Activated T-helper 1 cell treated with anti-CD3 and anti-CD28 coated beads, Interleukin-12 subunit alpha, Interleukin-12 subunit beta, Interleukin-2, Interleukin-4 antibody, amounts not matched to agents 30 ng/mL and 10 ng/mL and 1 ng/mL, durations not matched to agents 14 hours and 24 hours and 36 hours (primary cell): ENCODE measurements at regions not wholly inside any gene's neighbourhood (a gene's known extent, or its start where the extent isn't known, plus 50 kb on each side); places are given as distances from the start of the nearest gene placed in this dataset.

Source experiments
- DNase-seq: peaks from one replicate; pipeline ENCODE4 v3.0.0; 2021; ENCODE audit warnings: low spot score
- H3K27ac Mint-ChIP-seq: one replicate; pipeline ENCODE4 v1.8.0; 2021; ENCODE audit warnings: mild to moderate bottlenecking, mixed read lengths
- H3K27me3 Mint-ChIP-seq: one replicate; pipeline ENCODE4 v1.8.0; 2022; ENCODE audit warnings: mild to moderate bottlenecking, moderate library complexity, mixed read lengths; ENCODE audit not compliant: insufficient read depth
- H3K36me3 Mint-ChIP-seq: one replicate; pipeline ENCODE4 v1.8.0; 2021; ENCODE audit warnings: low read depth, mixed read lengths
- H3K4me1 Mint-ChIP-seq: one replicate; pipeline ENCODE4 v1.8.0; 2021; ENCODE audit warnings: low read depth, mixed read lengths
- H3K4me3 Mint-ChIP-seq: one replicate; pipeline ENCODE4 v1.8.0; 2021; ENCODE audit warnings: mild to moderate bottlenecking, moderate library complexity, mixed read lengths
- H3K9me3 Mint-ChIP-seq: one replicate; pipeline ENCODE4 v1.8.0; 2021; ENCODE audit warnings: mixed read lengths
- intact Hi-C: fragments of 100-400 bp; cut with micrococcal nuclease; formaldehyde crosslinking; loops from one replicate; pipeline ENCODE4 v1.15.1; 2024

DNA sequence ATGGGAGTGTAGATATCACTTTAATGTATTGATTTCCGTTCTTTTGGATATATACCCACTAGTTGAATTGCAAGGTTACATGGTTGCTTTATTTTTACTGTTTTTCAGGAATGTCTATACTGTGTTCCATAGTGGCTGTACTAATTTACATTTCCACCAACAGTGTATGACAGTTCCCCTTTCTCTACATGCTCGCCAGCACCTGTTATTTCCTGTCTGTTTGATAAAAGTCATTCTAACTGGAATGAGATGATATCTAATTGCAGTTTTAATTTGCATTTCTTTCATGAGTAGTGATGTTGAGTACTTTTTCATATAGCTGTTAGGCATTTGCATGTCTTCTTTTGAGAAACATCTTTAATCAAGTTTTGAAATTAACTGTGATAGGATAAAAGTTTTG, 818.6 kb downstream of the SLITRK6 start:
- no peak for DNase-seq
- H3K27ac Mint-ChIP-seq = no peak overlapping the region
- intact Hi-C loops = no loop called here
- H3K9me3 Mint-ChIP-seq = no peaks in the 10 kb centered on the region
- H3K4me1 Mint-ChIP-seq = no peaks in the 10 kb centered on the region
- no peaks in the 10 kb centered on the region for H3K36me3 Mint-ChIP-seq
- H3K27me3 Mint-ChIP-seq = no peaks in the 10 kb centered on the region
- no peak overlapping the region for H3K4me3 Mint-ChIP-seq

DNA sequence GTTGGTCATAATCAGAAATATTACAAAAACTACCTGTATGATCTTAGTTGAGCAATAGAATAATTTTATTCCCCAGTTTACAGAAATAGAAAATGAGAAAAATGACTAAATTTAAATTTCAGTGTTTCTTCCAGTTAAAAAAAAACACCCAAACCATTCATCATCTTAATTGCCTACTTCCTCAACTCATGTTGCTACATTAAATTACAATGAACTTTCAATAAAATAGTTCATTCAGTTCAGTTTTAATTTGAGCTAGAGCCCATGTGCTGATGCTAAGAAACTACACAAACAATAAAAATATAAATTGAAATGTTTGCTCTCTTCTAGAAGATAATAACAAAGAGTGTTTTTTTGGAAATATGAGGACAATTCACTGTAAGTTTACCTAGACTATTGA, 820.4 kb downstream of the SLITRK6 start:
- DNase-seq = no peak
- Mint-ChIP-seq H3K4me1 (no peaks in the 10 kb centered on the region), H3K27ac (no peak overlapping the region), H3K36me3 (no peaks in the 10 kb centered on the region), H3K27me3 (no peaks in the 10 kb centered on the region), H3K4me3 (no peak overlapping the region), H3K9me3 (no peaks in the 10 kb centered on the region)
- intact Hi-C loops = no loop called here

DNA sequence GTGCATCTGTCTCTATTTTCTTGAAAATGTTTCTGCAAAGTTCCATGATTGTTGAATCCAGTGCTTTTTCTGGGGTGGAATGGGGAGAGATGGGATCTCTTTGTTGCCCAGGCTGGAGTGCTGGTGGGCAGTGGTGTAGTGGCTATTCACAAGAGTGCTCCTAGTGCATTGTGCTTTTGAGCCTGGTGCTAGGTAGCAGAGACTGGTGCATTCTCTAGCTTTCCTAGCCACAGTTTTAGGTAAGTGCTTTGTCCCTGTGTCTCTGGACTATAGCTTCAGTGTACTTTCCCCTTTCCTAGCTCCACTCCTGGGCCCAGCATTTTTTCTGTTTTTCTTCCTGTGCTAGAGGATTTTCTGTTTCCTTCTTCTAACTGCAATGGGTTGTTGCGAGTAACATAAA, 825.6 kb downstream of the SLITRK6 start:
- H3K36me3 Mint-ChIP-seq = no peaks in the 10 kb centered on the region
- DNase-seq = no peak
- intact Hi-C loops = no loop called here
- no peak overlapping the region for H3K4me3 Mint-ChIP-seq
- no peaks in the 10 kb centered on the region for H3K4me1 Mint-ChIP-seq
- no peaks in the 10 kb centered on the region for H3K27me3 Mint-ChIP-seq
- H3K9me3 Mint-ChIP-seq = no peaks in the 10 kb centered on the region
- no peak overlapping the region for H3K27ac Mint-ChIP-seq

- Mint-ChIP-seq H3K27me3 (no peaks in the 10 kb centered on the region), H3K9me3 (no peaks in the 10 kb centered on the region), H3K27ac (no peak overlapping the region), H3K36me3 (no peaks in the 10 kb centered on the region), H3K4me1 (no peaks in the 10 kb centered on the region), H3K4me3 (no peak overlapping the region)
- DNase-seq = no peak
- intact Hi-C loops = no loop called here
These were observed 826.3 kb downstream of the SLITRK6 start for GRCh38 chr13:84972907-84973306.

GRCh38 chr13:84962849-84963248, 836.4 kb downstream of the SLITRK6 start:
- Mint-ChIP-seq H3K27ac (no peak overlapping the region), H3K4me1 (no peaks in the 10 kb centered on the region), H3K27me3 (no peaks in the 10 kb centered on the region), H3K4me3 (no peak overlapping the region), H3K36me3 (no peaks in the 10 kb centered on the region), H3K9me3 (no peaks in the 10 kb centered on the region)
- intact Hi-C loops = no loop called here
- no peak for DNase-seq

GRCh38 chr13:84962141-84962750, 837.0 kb downstream of the SLITRK6 start:
- H3K4me3 Mint-ChIP-seq = no peak overlapping the region

GRCh38 chr13:84961023-84961422, 838.2 kb downstream of the SLITRK6 start:
- Mint-ChIP-seq H3K27ac (no peak overlapping the region), H3K9me3 (no peaks in the 10 kb centered on the region), H3K27me3 (no peaks in the 10 kb centered on the region), H3K36me3 (no peaks in the 10 kb centered on the region), H3K4me3 (no peak overlapping the region), H3K4me1 (no peaks in the 10 kb centered on the region)
- intact Hi-C loops = no loop called here
- DNase-seq = no peak

More at GRCh38 chr13:84962141-84962750, 837.0 kb downstream of the SLITRK6 start:
- no peak overlapping the region for H3K27ac Mint-ChIP-seq
- intact Hi-C loops = no loop called here
- no peaks in the 10 kb centered on the region for H3K27me3 Mint-ChIP-seq
- no peaks in the 10 kb centered on the region for H3K9me3 Mint-ChIP-seq
- no peaks in the 10 kb centered on the region for H3K4me1 Mint-ChIP-seq
- H3K36me3 Mint-ChIP-seq = no peaks in the 10 kb centered on the region
- DNase-seq = no peak

GRCh38 chr13:84959818-84960217, 839.4 kb downstream of the SLITRK6 start:
- no peak overlapping the region for H3K4me3 Mint-ChIP-seq
- no peak overlapping the region for H3K27ac Mint-ChIP-seq
- DNase-seq = no peak
- no peaks in the 10 kb centered on the region for H3K9me3 Mint-ChIP-seq
- H3K27me3 Mint-ChIP-seq = no peaks in the 10 kb centered on the region
- H3K36me3 Mint-ChIP-seq = no peaks in the 10 kb centered on the region
- intact Hi-C loops = no loop called here
- H3K4me1 Mint-ChIP-seq = no peaks in the 10 kb centered on the region

DNA sequence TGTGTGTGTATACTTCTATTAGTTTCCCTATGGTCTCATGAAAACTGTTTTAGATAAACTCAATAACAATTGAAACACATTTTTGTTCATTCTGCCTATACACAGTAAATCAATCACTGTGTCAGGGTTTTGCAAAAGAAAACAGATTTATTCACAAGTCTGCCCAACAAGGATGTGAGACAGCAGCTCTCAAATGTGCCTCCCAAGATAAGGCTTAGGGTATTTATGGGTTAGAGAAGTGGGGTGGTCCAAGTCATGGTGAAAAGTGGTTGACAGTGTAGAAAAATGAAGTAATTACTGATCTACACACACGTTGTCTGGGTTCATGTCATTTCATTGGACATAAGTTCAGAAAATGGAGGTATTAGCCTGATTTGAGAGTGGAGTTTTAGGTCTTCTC, 844.6 kb downstream of the SLITRK6 start:
- DNase-seq = no peak
- no peaks in the 10 kb centered on the region for H3K9me3 Mint-ChIP-seq
- intact Hi-C loops = no loop called here
- H3K4me1 Mint-ChIP-seq = no peaks in the 10 kb centered on the region
- no peak overlapping the region for H3K27ac Mint-ChIP-seq
- H3K36me3 Mint-ChIP-seq = no peaks in the 10 kb centered on the region
- no peak overlapping the region for H3K4me3 Mint-ChIP-seq
- no peaks in the 10 kb centered on the region for H3K27me3 Mint-ChIP-seq

DNA sequence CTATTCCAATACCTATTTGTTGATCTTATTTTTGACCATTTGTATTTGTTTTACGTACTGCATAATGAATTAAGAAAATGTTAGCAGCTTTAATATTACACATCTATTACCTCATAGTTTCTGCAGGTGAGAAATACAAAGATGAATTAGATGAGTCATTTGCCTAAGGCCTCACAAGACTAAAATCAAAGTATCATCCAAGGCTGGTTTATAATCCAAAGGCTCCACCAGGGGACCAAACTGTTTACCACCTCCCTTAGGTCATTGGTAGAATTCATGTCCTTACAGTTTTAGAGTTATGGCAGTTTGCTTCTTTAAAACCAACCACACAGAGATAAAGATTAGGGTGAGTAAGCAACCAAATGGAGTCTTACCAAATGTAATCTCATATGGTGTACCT, 848.1 kb downstream of the SLITRK6 start:
- no peak overlapping the region for H3K27ac Mint-ChIP-seq
- intact Hi-C loops = no loop called here

DNA sequence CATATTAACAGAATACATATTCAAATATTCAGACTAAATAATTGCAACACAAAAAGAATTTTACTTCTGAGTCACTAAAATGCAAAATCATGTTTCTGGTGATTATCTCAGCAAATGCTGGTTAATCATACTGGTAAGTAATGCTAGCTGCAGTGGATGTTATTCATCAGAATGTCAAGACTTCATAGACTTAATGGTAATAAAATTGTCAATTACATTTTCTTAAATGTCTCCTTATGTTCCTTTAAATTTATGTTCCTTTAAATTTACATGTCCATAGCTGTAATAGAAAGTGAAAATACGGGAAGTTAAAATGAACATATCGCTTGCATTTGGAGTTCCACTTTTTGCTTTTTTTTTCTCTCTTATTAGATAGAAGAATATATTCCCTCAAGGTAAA, 853.0 kb downstream of the SLITRK6 start:
- DNase-seq = no peak
- Mint-ChIP-seq H3K36me3 (no peaks in the 10 kb centered on the region), H3K4me3 (no peak overlapping the region), H3K27ac (no peak overlapping the region), H3K4me1 (no peaks in the 10 kb centered on the region), H3K27me3 (no peaks in the 10 kb centered on the region), H3K9me3 (no peaks in the 10 kb centered on the region)
- intact Hi-C loops = no loop called here

More for the DNA sequence above, 848.1 kb downstream of the SLITRK6 start:
- H3K27me3 Mint-ChIP-seq = no peaks in the 10 kb centered on the region
- H3K9me3 Mint-ChIP-seq = no peaks in the 10 kb centered on the region
- no peaks in the 10 kb centered on the region for H3K4me1 Mint-ChIP-seq
- no peaks in the 10 kb centered on the region for H3K36me3 Mint-ChIP-seq
- no peak for DNase-seq
- H3K4me3 Mint-ChIP-seq = no peak overlapping the region

- DNase-seq = no peak
- Mint-ChIP-seq H3K27ac (no peak overlapping the region), H3K27me3 (no peaks in the 10 kb centered on the region), H3K36me3 (no peaks in the 10 kb centered on the region), H3K4me3 (no peak overlapping the region), H3K9me3 (no peaks in the 10 kb centered on the region), H3K4me1 (no peaks in the 10 kb centered on the region)
- intact Hi-C loops = no loop called here
These were observed 858.4 kb downstream of the SLITRK6 start for GRCh38 chr13:84940798-84941197.

DNA sequence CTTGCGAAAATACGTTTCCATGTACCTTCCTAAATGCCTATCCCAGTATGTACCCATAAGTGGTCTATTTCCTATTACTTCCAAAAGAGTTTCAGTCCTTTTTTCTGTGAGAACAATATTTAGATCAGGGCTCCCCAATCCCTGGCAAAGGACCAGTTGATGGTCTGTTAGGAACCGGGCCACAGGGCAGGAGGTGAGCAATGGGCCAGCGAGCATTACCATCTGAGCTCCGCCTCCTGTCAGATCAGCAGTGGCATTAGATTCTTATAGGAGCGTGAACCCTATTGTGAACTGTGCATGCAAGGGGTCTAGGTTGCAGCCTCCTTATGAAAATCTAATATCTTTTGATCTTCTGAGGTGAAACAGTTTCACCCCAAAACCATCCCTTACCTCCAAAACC, 859.1 kb downstream of the SLITRK6 start:
- no peak overlapping the region for H3K4me3 Mint-ChIP-seq
- no peaks in the 10 kb centered on the region for H3K4me1 Mint-ChIP-seq
- no peaks in the 10 kb centered on the region for H3K9me3 Mint-ChIP-seq
- no peak overlapping the region for H3K27ac Mint-ChIP-seq
- no peaks in the 10 kb centered on the region for H3K36me3 Mint-ChIP-seq
- intact Hi-C loops = no loop called here
- no peaks in the 10 kb centered on the region for H3K27me3 Mint-ChIP-seq
- no peak for DNase-seq

- Mint-ChIP-seq H3K4me1 (no peaks in the 10 kb centered on the region), H3K4me3 (no peak overlapping the region), H3K9me3 (no peaks in the 10 kb centered on the region), H3K36me3 (no peaks in the 10 kb centered on the region), H3K27me3 (no peaks in the 10 kb centered on the region), H3K27ac (no peak overlapping the region)
- DNase-seq = no peak
- intact Hi-C loops = no loop called here
These were observed 864.3 kb downstream of the SLITRK6 start for GRCh38 chr13:84934911-84935310.
